Activated CD8-positive, alpha-beta memory T cell treated with anti-CD3 and anti-CD28 coated beads for 1 hour (primary cell): ENCODE measurements at regions not wholly inside any gene's neighbourhood (a gene's known extent, or its start where the extent isn't known, plus 50 kb on each side); places are given as distances from the start of the nearest gene placed in this dataset.

ENCODE experiments used
- DNase-seq, 2 donors: peaks; one replicate each; pipeline ENCODE4 v3.0.0-alpha.2; 2020; ENCODE audit warnings: low read depth in 1 of 2; ENCODE audit errors: extremely low read depth in 1 of 2

DNA sequence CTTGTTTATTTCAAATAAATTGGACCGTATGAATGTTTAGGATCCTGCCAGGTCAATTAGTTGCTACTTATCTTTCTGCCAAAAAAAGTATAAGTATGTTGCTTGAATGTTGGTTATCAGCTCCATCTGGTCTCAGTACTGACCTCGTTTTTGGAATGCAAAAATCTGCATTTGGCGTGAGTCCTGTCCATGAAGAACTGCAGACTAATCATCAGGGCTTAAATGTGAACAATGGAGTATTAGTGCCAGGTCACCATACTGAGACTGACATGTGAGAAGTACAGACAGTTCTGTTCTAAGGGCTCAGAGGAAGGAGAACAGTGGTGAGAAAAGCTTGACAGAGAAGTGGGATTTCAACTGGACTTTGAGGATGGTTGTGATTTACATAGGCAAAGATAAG lies 393.1 kb upstream of the SLC14A2 start:
- DNase-seq, result no peak

DNA sequence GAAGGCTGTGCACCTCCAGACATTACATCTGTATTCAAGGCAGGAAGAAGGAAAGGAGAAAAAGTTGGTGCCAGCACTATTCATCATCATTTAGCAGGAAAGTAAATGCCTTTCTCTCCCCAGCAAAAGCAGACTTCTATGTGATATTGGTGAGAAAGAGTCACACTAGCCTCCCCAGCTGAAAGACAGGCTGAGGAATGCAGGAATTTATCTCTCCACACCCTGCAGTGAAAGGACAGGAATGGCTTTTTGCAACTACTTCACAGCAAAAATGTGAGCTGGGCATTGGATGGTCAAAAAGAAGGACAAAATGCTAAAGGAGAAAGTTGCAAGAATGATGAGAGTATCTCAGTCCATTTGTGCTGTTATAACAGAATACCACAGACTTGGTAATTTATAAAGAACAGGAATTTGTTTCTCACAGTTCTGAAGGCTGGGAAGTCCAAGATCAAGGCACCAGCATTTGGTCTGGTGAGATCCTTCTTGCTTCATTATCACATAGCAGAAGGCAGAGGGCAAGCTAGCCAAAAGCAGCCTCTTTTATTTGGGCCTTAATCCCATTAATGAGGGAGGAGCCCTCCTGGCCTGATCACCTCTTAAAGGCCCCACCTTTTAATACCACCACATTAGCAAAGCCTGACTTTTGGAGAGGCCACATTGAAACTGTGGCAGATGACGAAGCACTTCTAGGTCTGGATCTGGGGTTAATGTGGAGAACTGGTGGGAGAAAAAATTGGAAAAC lies 388.1 kb upstream of the SLC14A2 start:
- no peak for DNase-seq

DNA sequence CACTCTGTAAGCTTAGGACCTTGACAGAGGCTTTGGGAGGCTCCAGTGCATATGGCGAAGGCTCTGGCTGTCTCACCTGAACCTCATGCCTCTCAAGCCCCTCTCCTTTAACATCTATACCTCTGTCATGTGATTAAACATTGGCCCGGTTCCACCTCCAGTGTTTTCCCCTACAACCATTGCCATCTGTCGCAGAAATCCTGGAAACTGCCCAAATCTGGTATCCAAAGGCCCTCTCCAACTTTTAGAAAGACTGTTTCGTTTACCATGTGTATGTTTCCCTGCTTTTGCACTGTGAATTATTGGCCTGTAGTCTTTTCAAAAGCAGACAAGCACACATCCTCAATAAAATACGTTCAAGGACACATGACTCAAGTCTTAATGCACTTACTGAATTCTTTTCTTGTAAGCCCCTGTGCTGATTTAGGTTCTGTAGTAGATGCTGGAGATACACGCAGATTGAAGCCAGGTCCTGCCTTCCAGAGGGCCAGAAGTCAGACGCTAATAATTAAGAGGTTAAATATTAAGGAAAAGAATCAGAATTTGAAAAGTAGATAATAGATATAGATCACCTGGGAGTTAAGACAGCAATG lies 386.4 kb upstream of the SLC14A2 start:
- no peak for DNase-seq

DNA sequence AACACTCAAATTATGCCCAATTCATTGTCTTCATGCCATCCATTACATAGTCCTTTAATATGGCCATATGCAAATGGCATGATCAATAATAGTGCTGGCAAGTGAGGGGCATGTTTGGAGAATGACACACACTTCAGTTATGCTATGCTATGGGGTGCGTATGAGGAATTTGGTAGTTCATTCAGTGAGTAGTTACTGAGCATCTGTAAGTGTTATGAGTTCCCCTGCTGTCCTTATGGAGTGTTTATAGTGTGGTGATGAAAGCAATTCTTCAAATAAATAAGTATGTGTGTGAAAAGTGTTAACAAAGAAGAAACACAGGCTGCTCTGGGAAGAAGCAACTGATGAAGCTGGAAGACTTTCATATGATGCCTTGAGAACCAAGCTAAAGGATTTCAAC lies 383.7 kb upstream of the SLC14A2 start:
- no peak for DNase-seq

DNA sequence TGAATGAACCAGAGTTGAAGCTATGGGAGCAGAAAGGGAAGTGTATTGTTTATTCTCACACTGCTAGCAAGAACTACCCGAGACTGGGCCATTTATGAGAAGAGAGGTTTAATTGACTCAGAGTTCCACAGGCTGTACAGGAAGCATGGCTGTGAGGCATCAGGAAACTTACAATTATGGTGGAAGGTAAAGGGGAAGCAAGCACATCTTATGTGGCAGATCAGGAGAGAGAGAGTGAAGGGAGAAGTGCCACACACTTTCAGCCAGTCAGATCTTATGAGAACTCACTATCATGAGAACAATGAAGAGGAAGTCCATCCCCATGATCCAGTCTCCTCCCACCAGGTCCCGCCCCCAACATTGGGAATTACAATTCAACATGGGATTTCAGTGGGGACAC lies 383.2 kb upstream of the SLC14A2 start:
- no peak for DNase-seq

DNA sequence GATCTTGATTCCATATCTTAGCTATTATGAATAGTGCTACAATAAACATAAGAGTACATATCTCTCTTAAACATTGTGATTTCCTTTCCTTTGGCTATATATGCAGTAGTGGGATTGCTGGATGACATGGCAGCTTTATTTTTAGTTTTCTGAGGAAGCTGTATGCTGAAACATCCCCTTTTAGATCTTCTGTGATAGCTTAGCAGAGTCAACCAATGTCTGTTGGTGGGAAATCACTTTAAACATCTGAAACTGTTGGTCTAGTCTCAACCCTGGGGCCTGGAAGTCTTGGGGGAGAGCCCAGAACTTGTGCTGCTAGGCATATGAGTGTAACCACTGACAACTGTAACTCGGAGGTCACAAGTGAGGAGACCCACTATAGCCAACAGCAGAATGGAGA lies 378.6 kb upstream of the SLC14A2 start:
- DNase-seq, result no peak

DNA sequence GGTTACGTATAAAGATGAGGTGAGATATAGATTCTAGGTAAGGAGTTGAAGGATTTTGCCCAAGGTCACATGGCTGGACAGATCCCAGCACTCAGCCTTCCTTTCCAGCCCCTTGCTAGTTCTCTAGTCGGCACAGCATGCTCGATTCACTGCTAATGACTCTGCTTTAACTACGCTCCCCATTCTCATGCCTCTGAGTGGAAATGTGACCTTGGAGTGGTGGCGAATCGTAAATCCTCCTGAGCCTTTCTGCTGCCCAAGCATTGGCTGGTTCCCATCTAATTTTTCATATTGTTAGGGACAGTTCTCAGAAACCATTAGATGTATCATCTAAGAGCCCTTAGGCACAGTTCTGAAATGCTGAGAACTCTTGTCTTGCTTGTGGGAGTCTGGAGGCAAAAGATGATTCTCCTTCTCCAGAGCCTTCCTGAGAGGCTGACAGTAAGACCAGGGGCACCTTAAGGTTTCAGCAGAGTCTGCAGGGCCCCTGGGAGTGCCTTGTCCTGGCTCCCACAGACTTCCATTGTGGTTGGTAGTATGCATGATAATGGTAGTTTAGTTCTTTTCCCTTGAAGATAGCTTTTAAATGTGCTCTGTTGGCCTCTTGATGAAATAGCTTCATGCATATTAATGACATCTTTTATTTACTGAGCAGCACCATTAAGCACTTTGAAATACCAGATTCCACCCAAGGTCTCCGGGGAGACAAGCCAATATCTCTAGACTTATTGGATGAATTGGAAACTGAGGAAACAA lies 377.8 kb upstream of the SLC14A2 start:
- no peak for DNase-seq

DNA sequence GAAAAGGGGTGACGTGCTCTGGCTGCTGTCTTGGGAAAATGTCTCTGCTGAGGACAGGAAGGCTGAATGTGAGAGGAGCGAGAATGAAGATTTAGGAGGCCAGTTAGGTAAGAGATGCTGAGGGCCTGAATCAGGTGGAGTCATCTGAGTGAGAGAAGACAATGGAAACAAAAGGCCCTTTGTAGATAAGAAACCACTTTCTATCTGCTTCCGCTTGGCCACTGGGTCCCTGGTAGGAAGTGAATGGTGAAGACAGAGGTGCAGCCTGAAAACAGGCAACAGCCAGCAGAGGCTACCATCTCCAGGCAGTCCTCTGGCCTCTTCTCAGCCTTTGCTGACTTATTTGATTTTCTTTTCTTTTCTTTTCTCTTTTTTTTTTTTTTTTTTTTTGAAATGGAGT lies 374.0 kb upstream of the SLC14A2 start:
- no peak for DNase-seq

DNA sequence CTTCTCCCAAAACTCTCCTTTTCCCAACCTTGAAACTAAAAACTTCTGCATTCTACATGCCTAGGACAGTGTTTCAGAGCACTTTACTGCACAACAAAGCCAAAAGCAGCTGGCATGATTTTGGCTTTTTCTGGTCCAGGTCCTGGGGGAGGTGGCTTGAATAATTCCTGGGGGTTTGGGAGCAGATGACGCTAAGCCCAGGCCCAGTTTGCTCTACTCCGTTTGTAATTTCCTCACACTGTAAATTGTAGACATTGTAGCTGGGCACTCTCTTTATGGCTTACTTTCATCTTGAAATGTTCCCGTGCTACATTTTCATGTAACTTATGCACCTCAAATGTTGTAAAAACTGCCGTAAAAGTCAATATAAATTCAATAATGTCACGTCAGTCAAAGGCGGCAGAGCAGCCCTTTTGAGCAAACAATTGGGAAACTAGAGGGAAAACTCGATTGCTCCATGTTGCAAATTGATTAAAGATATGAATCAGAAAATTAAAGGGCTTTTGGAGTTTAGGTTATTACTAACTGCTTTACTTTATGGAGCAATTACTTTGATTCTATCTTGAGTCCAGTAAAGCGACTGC lies 373.2 kb upstream of the SLC14A2 start:
- no peak for DNase-seq

DNA sequence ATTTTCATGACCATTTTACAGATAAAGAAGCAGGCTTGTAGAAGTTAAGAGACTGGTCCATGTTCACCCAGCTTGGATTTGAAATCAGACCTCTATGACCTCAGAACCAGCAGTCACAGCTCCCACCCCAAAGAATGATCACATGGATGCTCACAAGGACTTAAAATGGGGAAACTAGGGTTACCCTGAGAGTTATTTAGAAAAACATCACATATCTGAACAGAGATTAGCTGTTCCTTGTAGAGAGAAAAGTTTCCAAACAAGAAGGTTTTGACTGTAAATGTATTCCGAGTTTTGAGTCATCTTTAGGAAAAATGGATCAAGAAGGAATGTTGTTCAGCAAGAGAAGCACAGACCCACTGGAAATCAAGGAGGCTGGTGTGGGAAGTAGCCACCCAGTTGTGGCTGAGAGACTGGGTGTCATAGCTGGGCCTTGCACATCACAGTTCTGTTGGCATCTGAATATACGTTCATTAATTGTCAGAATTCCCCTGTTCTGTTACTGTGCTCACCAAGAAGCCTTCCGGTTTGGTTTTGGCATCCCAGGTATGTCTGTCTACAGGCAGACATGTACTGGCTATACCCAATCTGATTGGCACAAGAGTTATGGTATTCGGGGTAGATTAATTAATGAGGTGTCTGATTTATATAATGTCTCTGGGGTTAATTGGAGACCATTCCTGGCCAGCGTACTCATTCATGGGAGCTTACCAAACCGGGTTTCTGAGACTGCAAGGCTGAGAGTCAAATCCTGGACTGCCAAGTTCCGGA lies 371.8 kb upstream of the SLC14A2 start:
- DNase-seq, result no peak

DNA sequence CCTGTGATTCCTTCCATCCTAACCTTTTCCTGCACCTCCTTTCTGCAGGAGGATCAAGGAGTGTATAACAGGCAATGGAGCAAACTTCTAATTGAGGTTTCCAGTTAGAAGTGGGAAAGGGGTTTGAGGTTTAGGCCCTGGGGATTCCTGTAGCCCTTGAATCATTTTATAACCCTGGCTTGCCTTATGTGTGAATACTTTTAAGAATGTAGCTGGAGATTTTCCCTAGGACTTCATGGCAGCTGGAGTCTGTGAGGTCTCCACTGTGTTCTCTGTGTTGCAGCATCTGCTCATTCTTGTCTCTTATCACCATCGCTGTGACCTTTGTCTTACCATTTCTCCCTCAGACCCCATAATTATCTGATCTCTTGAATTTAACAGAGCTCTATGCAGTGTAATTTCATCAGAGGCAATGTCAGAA lies 370.2 kb upstream of the SLC14A2 start:
- no peak for DNase-seq

DNA sequence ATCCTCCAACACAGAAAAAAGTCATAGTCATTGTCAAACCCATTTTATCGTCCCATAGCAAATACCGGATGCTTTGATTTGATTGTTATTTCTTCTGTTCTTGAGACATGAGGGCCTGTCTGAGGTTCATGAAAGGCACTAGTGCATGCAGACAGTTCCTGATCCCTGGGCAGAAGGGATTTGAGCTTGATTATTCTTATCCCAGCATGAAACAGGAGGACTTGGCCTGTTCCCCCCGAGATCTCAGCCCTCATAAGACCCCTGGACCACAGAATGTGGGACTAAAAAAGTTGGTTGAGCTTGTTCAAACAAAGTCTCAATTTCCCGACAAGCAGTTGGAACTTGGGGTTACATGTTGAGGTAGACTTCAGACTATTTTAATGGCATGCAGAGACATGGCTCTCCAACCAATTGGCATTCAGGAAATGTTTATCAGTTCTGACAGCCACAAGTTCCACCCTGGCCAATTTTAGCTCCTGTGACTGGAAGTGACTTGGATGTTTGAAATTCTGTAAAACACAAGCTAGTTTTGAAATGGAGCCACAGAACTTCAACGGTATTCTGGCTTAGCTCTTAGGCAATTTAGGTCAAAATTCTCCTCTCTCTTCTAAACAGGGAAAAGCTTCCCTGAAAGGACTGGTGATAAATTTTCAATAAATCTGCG lies 366.9 kb upstream of the SLC14A2 start:
- no peak for DNase-seq

DNA sequence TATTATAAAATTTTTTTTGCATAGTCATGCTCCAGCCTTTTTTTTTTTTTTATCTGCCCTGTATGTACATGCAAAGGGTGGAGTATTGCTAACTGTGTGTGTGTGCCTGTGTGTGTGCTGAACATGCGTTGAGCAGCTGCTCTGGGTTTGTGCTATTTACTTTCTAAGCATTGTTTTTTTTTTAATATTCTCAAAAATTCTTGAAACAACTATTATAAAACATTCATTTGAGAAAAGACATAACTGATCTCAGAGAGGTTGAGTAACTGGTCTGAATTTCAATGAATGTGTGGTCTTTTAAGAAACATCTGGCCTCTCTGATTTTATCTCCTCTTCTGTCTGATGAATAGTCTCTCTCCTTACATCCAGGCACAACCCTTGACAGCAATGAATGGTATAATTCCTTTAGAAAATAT lies 366.0 kb upstream of the SLC14A2 start:
- no peak for DNase-seq

DNA sequence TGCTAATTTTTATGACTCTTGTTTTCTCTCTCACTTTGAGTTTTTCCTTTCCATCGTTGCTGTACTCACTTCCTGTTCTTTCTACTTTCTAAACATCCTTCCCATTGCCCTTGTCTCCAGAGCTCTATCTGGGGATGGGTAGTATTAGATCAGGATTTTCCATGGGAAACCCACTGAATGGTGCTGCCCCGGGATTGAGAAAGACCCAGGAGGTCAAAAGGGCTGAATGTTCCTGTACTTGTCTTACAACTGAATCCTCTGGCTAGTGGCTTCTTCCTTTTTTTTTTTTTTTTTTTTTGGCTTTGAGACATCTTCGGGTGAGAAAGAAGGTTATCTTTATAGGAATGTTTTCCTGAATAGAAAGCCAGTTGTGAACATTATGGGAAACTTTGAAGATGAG lies 364.8 kb upstream of the SLC14A2 start:
- DNase-seq, result no peak

DNA sequence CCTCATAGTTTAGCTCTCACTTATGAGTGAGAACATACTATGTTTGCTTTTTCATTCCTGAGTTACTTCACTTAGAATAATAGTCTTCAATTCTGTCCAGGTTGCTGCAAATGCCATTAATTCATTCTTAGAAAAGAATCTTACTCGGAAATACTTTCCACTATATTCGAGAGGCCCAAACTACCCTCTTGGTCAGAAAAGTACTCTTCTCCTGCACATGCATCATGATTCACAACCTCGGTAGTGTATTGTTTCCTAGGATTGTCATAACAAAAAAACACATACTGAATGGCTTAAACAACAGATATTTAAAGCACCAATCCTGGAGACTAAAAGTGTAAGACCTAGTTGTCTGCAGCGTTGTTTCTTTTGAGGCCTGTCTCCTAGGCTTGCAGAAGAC lies 364.0 kb upstream of the SLC14A2 start:
- DNase-seq, result no peak

DNA sequence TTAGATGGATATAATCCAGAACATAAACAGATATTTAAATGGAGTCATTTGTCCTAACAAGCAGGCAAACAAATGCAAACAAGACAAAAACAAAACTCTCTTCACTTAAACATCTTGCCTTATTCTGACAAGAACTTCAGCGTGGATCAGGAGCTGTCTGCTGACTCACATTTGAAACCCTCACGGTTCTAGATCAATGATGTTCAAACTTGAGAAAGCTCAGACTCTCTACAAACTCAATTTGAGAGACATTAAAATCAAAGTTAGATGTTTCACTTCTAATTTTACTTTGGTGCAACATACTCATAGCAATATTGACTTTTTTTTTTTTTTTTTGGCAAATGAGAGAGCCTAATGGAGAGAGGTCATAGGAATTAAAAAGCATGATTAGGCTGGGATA lies 362.8 kb upstream of the SLC14A2 start:
- DNase-seq, result no peak

DNA sequence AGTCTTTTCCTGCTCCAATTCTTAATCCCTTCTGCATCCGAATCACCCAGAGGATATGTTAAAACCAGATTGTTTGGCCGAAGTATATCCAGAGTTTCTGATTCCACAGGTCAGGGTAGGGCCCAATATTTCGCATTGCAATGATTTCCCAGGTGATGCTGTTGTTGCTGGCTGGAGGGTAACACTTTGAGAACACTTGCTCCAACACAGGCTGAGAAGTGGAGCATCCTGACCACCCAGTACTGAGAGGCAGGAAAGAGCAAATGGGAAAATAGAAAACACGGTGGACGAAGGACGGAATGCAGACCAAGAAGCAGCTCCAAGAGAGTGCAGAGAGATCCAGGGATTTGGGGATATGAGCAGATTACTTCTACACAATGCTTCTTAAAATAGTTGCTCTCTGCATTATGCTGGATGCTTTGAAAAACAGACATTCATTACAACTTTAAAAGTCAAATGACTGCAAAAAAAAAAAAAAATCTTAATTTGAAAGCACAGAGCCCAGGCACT lies 362.2 kb upstream of the SLC14A2 start:
- DNase-seq, result no peak

DNA sequence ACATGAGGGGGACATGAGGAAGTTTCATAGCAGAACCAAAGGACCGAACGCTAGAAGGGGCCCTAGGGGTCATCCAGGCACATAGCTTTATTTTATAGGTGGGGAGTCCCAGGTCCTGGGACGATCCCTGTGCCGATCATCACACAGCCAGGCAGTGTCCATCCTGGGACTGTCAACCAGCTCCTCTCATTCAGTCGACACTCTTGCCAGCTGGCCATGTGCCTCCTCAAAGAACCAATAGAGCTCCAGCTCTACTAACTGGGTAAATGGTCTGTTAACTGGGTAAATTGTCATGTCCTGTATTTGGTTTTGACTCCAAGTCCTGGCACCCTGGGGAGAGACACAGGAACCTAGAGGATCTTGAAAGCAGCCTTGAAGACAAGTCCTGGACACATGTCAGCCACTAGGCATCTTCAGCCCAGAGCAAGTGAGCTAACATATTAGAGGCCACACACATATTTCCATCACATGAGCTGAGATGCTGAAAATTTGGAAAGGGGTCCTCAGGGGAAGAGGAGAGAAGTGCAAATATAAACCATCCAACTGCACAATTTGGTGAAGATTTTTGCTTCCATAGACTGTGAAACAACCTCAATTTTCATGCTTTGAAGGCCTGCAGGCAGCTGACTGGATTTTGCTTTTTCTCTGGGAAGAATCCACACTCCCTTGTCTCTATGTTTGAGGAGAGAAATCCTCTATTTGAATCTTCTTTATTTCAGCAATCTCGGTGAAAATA lies 361.1 kb upstream of the SLC14A2 start:
- DNase-seq, result no peak

DNA sequence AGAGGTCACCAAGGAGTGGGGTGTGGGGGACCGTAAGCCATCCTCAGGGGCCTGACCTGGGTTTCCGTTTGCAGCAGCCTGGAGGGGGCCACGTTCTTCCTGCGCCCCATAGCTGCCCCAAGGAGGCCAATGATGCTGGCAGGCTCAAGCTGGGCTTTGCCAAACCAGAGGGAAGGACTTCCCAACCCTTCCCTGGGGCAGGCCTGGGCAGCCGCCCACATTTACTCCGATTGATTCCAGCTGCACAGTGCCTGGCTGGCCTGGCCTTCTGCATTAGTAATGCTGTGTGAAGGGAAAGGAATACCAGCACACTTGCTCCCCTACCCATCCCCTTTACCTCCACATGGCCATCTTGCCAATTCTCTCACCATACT lies 360.6 kb upstream of the SLC14A2 start:
- no peak for DNase-seq
